ENCODE measurements at regions not wholly inside any gene's neighbourhood (a gene's known extent, or its start where the extent isn't known, plus 50 kb on each side); places are given as distances from the start of the nearest gene placed in this dataset.

GRCh38 chr6:96465321-96465903 lies 56.2 kb upstream of the UFL1 start:
- no peak for DNase-seq

GRCh38 chr6:96466147-96466863 lies 55.3 kb upstream of the UFL1 start:
- no peak for DNase-seq

DNA sequence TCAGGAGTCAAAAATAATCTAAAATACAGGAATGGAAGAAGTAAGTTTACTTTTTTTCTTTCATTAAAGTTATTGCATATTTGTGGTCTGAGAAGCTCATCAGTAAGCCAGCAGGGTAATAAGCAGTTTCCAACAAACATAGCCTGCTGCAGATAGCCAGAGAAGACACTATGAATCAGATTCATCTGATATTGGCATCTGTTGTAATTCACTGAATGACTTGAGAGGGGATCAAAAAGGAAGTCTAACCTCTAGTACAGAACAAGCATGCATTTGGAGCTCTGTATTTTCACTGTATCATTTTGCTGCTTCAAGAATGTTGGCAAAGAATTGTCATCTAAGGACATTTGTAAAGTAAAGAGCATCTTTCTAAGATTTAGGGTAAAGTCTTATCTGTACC lies 53.8 kb upstream of the UFL1 start:
- no peak for DNase-seq

DNA sequence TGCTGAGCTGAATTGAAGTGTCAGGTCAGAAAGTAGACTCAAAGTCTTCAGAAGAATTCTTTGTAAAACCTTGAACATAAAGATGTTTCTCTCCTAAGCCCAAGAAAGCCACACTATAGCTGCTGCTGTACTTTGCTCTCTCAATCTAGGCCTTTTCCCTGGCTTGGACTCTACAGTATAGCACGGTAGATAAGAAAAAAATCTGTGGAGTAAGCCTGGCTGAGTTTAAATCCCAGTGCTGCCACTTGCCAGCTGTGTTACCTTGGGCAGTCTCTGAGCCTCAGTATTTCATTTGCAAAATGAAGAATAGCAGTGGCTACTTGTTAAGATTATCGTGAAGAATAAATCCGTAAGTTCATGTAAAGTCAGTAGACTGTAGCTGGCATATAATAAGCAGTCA lies 53.3 kb upstream of the UFL1 start:
- no peak for DNase-seq

GRCh38 chr6:96468681-96469224 lies 52.9 kb upstream of the UFL1 start:
- DNase-seq: peak; percentile 20

DNA sequence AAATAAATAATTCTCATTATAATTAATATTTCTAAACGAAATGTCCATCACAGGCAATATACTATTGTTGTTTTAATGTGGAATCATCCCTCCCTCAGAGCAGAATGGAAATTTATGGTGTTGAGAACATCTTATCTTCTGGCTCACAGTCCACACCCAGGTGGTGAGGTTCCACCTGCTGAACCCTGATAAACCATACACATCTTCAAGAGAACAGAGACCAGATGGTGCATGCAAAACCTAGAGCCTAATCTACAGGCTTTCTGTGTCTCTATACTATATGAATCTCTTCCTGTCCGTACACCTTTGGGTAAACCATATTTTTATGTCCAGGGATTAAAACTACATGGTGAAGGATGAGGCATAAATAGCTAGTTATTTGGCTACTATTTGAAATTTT lies 52.3 kb upstream of the UFL1 start:
- no peak for DNase-seq

DNA sequence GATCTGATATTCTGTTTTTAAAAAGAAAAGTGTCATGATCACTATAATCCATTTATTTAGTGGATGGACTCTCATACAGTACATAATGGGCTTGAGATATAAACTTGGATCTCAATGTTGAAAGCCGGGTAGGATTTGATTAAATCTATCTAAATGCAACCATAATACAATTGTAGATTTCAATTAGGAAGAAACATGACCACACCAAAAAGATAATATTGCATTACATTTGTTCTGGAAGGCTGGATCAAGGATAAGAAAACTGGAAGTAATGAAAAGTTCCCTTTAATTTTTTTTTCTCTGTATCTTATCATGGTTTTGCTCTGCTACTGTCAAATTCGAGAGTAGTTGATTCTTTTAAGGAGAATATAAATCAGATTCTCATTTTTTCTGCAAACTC lies 51.3 kb upstream of the UFL1 start:
- no peak for DNase-seq
